ENCODE measurements at regions not wholly inside any gene's neighbourhood (a gene's known extent, or its start where the extent isn't known, plus 50 kb on each side); places are given as distances from the start of the nearest gene placed in this dataset.

DNA sequence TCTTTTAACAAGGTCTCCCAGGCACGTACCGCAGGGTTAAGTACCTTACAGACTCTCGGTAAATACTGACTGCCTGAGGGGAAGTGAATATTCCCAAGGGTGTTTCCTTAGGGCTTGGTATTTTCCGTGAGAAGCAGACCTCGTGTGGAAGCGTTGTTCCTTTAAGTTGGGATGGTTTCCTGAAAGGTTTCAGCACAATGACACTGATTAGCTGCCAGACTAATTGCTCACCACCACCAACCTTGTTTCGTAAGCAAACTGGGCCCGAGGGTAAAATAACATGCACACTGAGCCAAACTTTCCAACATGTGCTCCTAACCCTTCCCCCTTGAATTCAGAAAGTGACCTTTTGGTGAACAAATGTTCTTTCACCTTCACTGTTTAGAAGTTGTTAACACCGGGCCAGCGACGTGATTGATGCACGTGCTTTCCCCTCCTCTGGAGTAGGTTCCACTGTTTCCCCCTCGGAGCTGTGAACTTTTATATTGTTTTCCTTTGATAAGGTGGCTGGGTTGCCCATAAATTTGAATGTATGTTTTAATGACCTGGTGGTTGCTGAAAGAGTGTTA is 128.1 kb upstream of the RPS23 start:
- H3K4me3 ChIP-seq (replicated peaks; ENCODE audit: low read depth, low read length): no peak overlapping the region
- peak; percentile 95 for DNase-seq (ENCODE audit: low read depth)
- TF ChIP-seq, protein P1, sequence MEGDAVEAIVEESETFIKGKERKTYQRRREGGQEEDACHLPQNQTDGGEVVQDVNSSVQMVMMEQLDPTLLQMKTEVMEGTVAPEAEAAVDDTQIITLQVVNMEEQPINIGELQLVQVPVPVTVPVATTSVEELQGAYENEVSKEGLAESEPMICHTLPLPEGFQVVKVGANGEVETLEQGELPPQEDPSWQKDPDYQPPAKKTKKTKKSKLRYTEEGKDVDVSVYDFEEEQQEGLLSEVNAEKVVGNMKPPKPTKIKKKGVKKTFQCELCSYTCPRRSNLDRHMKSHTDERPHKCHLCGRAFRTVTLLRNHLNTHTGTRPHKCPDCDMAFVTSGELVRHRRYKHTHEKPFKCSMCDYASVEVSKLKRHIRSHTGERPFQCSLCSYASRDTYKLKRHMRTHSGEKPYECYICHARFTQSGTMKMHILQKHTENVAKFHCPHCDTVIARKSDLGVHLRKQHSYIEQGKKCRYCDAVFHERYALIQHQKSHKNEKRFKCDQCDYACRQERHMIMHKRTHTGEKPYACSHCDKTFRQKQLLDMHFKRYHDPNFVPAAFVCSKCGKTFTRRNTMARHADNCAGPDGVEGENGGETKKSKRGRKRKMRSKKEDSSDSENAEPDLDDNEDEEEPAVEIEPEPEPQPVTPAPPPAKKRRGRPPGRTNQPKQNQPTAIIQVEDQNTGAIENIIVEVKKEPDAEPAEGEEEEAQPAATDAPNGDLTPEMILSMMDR (IDR thresholded peaks at IDR 0.05; ENCODE audit: low read length, missing control alignments): no peak

DNA sequence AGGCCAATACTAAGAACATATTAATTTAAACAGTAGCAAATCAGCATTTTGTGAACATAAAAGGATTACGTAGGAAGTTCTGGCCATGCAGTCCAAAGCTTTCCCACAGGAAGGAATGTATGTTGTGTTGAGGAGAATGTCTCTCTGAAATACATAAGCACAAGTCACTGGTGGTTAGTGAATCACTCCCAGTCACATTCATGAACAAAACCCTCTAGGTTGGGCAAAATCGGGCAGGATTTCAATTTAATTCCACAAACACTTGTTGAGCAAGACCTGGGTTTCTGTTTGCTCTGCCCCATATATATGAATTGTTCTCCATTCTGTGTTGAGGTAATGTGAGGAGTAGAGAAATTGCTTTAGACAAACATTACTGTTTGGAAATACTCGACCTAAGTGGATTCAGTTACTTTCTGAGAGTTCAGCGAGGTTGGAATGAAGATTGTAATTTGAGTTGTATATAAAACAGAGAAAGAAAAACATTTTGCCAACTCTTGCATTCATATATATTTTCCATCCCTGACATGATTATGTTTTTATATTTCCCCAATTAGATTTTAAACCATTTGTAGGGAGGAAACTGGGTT is 127.6 kb upstream of the RPS23 start:
- TF ChIP-seq, protein P1 (IDR thresholded peaks at IDR 0.05; ENCODE audit: low read length, missing control alignments): no peak

DNA sequence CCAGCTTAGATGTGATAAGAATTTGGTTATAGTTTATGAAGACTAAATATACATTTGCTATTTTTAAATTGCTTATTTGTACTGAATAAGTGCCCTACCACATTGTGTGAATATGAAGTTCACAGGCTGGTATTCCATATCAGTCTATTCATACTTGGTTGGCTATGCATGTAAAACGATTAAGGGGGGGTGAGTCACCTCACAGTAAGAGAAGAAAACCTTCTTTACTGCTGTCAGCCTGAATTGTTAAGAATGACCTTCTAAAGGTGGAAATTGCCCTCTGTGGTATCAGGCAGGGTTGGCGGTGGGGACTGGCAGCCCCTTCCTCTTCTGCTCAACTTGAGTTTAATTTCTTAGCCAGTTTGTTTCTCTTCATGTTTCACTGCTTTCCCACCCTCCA is 127.0 kb upstream of the RPS23 start:
- TF ChIP-seq, protein P1 (IDR thresholded peaks at IDR 0.05; ENCODE audit: low read length, missing control alignments): no peak
- peak; percentile 75 for DNase-seq (ENCODE audit: low read depth)
- H3K4me3 ChIP-seq (replicated peaks; ENCODE audit: low read depth, low read length): no peak overlapping the region

More for the DNA sequence above, 127.6 kb upstream of the RPS23 start:
- no peak overlapping the region for H3K4me3 ChIP-seq (replicated peaks; ENCODE audit: low read depth, low read length)
- peak; percentile 99 for DNase-seq (ENCODE audit: low read depth)

DNA sequence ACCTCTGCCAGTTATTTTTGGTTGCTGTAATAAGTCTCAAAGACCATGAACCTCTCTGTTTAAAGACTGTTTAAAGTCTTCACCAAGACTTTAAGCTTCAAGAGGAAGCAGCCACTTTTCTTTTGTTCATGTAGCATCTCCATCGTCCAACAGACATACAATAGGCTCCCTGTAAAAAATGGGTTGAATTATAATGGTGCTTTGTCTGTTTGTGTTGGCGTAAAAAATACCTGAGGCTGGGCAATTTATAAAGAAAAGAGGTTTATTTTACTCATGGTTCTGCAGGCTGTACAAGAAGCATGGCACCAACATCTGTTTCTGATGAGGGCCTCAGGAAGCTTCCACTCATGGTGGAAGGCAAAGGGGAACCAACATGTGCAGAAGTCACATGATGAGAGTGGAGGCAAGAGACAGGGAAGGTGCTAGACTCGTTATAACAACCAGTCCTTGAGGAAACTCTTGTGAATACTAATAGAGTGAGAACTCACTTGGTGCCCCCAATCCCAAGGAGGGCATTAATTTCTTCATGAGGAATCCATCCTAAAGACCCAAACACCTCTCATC is 126.3 kb upstream of the RPS23 start:
- H3K4me3 ChIP-seq (replicated peaks; ENCODE audit: low read depth, low read length): no peak overlapping the region
- DNase-seq (ENCODE audit: low read depth): peak; percentile 17
- TF ChIP-seq, protein P1 (IDR thresholded peaks at IDR 0.05; ENCODE audit: low read length, missing control alignments): no peak

DNA sequence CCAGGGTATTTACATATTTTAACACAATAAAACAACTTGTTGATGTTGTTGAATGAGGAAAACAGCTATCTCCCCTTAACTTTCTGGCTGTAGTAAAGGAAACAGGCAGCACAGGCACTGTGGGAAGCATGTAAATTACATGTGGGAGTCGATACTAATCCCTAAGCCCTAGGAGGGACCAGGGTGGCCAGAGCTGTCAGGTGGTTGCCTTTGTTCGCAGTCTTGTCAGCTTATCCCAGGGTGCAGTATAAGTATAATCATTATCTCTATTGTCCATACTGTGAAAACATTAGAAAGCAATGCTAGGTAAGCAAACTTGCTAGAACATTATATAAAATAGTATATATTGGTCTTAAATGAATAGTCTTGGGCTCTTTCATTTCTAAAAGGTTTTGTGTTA is 125.6 kb upstream of the RPS23 start:
- no peak for DNase-seq (ENCODE audit: low read depth)
- TF ChIP-seq, protein P1 (IDR thresholded peaks at IDR 0.05; ENCODE audit: low read length, missing control alignments): no peak
- H3K4me3 ChIP-seq (replicated peaks; ENCODE audit: low read depth, low read length): no peak overlapping the region

DNA sequence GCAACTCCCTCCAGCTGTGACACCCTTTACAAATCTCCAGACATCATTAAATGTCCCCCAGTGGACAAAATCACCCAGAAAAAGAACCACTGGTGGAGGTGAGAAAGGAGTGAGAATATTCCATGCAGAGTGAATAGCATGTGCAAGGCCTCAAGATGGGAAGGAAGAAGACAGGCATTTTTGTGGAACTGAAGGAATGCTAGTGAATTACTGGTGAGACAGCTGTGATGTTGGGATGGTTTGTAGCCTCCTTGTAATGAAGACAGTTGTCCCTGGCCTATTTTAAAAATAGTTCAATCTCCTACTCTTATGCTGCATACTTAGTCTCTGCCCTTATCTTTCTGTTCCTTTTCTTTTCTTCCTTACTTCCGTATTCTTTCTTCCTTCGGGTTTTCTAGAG is 124.9 kb upstream of the RPS23 start:
- H3K4me3 ChIP-seq (replicated peaks; ENCODE audit: low read depth, low read length): no peak overlapping the region
- TF ChIP-seq, protein P1 (IDR thresholded peaks at IDR 0.05; ENCODE audit: low read length, missing control alignments): no peak
- no peak for DNase-seq (ENCODE audit: low read depth)

DNA sequence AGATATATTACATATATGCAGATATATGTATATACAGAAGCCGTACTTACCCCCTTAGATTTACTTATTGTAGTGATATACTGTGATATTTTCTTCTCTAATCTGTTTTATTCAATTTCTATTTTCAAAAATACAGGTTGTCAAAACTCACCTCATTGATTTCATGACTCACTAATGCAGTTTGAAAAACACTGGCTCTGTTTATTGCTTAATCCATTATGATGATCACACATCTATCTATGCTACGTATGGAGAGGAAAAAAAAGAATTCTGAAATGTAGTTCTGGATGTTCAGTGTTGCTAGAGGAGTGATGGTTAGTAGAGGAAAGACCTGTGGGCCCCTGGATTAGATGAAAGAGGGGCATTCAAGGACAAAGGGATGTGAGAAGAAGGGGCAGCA is 121.0 kb upstream of the RPS23 start:
- no peak for DNase-seq (ENCODE audit: low read depth)
- TF ChIP-seq, protein P1 (IDR thresholded peaks at IDR 0.05; ENCODE audit: low read length, missing control alignments): no peak

More for the DNA sequence above, 121.0 kb upstream of the RPS23 start:
- no peak overlapping the region for H3K4me3 ChIP-seq (replicated peaks; ENCODE audit: low read depth, low read length)
